Endothelial cell of umbilical vein (primary cell): ENCODE measurements at regions not wholly inside any gene's neighbourhood (a gene's known extent, or its start where the extent isn't known, plus 50 kb on each side); places are given as distances from the start of the nearest gene placed in this dataset.

ENCODE experiments used
- BruUV-seq: library from RNA; stranded (reverse); fragments of 400-500 nt; replicated peaks from 2 replicates; lab custom pipeline; 2021; lab: Mats Ljungman, UMichigan
- CTCF ChIA-PET: fragments of 300-600, 350-600 bp; sonication (Branson Sonifier 250); formaldehyde crosslinking; loops from one replicate; lab custom pipeline; 2021; ENCODE audit warnings: antibody characterized with exemption, inconsistent platforms; lab: Charles Lee
- POLR2A ChIA-PET: fragments of 300-600, 350-600 bp; sonication (Branson Sonifier 250); formaldehyde crosslinking; loops from one replicate; lab custom pipeline; 2021; ENCODE audit warnings: antibody characterized with exemption, inconsistent platforms; lab: Charles Lee
- DNase-seq: peaks from one replicate; pipeline ENCODE4 v3.0.0-alpha.2; 2011; ENCODE audit warnings: low read depth, low spot score
- FAIRE-seq: peaks from 2 replicates; lab custom pipeline; 2011; peaks lifted over from hg19 to GRCh38; lab: Jason Lieb, UNC
- H2AFZ ChIP-seq: 2 replicates; pipeline ENCODE4 v1.6.0; 2012; ENCODE audit warnings: low read depth, low read length, control low read depth, inconsistent platforms
- H3K27ac ChIP-seq: 2 replicates; pipeline ENCODE4 v1.5.1; 2011; ENCODE audit warnings: low read depth, mild to moderate bottlenecking, control low read depth, low read length, moderate library complexity; ENCODE audit not compliant: insufficient read depth
- H3K27me3 ChIP-seq, 2 experiments: 2 replicates each; pipeline versions ENCODE4 v1.6.0 to v1.6.1; 2011; ENCODE audit warnings: low read length in 2 of 2, mixed read lengths in 1 of 2; ENCODE audit not compliant: control insufficient read depth in 2 of 2, insufficient read depth in 2 of 2
- H3K36me3 ChIP-seq, 2 experiments: 2 replicates in 1 of 2; 3 replicates in 1 of 2; pipeline ENCODE4 v1.5.1; 2011; ENCODE audit warnings: low read length in 2 of 2, mild to moderate bottlenecking in 1 of 2, moderate library complexity in 1 of 2; ENCODE audit not compliant: control insufficient read depth in 2 of 2, insufficient read depth in 2 of 2; ENCODE audit errors: extremely low read depth in 1 of 2
- H3K4me1 ChIP-seq: 3 replicates; pipeline ENCODE4 v1.5.1; 2011; ENCODE audit warnings: mild to moderate bottlenecking, low read length; ENCODE audit not compliant: control insufficient read depth, insufficient read depth; ENCODE audit errors: extremely low read depth
- H3K4me2 ChIP-seq: 2 replicates; pipeline ENCODE4 v1.6.1; 2011; ENCODE audit warnings: low read length, control low read depth, mixed read lengths; ENCODE audit not compliant: insufficient read depth
- H3K4me3 ChIP-seq, 3 experiments: fragments of 200-600 bp in 1 of 3; sonication (generic), shearing (Covaris generic) in 1 of 3; replicated peaks in 1 of 3; 2 replicates each; pipeline ENCODE4 v1.5.1; 2011 to 2016; ENCODE audit warnings: control low read depth in 3 of 3, low read length in 3 of 3, mild to moderate bottlenecking in 2 of 3, inconsistent platforms in 1 of 3, low read depth in 1 of 3, moderate library complexity in 1 of 3; ENCODE audit not compliant: insufficient read depth in 1 of 3
- H3K79me2 ChIP-seq: 2 replicates; pipeline ENCODE4 v1.6.0; 2012; ENCODE audit warnings: low read length, inconsistent platforms; ENCODE audit not compliant: control insufficient read depth, insufficient read depth
- H3K9ac ChIP-seq: replicated peaks from 2 replicates; pipeline ENCODE3; 2011; ENCODE audit warnings: low read length, control low read depth; ENCODE audit not compliant: insufficient read depth; ENCODE audit errors: extremely low read depth
- H3K9me1 ChIP-seq: replicated peaks from 3 replicates; pipeline ENCODE4 v1.6.0; 2011; ENCODE audit warnings: mild to moderate bottlenecking, low read length; ENCODE audit not compliant: control insufficient read depth, insufficient read depth; ENCODE audit errors: extremely low read depth
- H3K9me3 ChIP-seq: replicated peaks from 2 replicates; pipeline ENCODE4 v1.5.1; 2012; ENCODE audit warnings: low read length, inconsistent platforms; ENCODE audit not compliant: control insufficient read depth, insufficient read depth
- H4K20me1 ChIP-seq: replicated peaks from 2 replicates; pipeline ENCODE3; 2011; ENCODE audit warnings: mild to moderate bottlenecking, low read length; ENCODE audit not compliant: control insufficient read depth, insufficient read depth; ENCODE audit errors: extremely low read depth
- EZH2 ChIP-seq: IDR thresholded peaks from 2 replicates; pipeline ENCODE4 v1.6.1; 2012; ENCODE audit warnings: borderline replicate concordance, low read depth, mild to moderate bottlenecking, moderate library complexity, low read length, inconsistent platforms; ENCODE audit not compliant: severe bottlenecking
- FOS ChIP-seq: IDR thresholded peaks from 2 replicates; pipeline ENCODE4 v1.6.1; 2011; ENCODE audit warnings: mild to moderate bottlenecking, low read length, moderate library complexity, borderline replicate concordance; ENCODE audit not compliant: insufficient read depth
- GATA2 ChIP-seq: IDR thresholded peaks from 2 replicates; pipeline ENCODE4 v1.7.0; 2011; ENCODE audit warnings: low read depth, mild to moderate bottlenecking, moderate library complexity, mixed read lengths, low read length; ENCODE audit not compliant: insufficient read length, insufficient read depth
- JUN ChIP-seq: IDR thresholded peaks from 2 replicates; pipeline ENCODE4 v1.6.1; 2011; ENCODE audit warnings: borderline replicate concordance, low read depth; ENCODE audit not compliant: insufficient read length, insufficient read depth
- MYC ChIP-seq: IDR thresholded peaks from one replicate; pipeline ENCODE4 v1.6.1; 2011; ENCODE audit warnings: mild to moderate bottlenecking, low read depth, low read length
- POLR2A ChIP-seq: IDR thresholded peaks from 2 replicates; pipeline ENCODE4 v1.6.1; 2012; ENCODE audit warnings: low read depth, mild to moderate bottlenecking, control low read depth, low read length
- POLR2AphosphoS5 ChIP-seq: IDR thresholded peaks from 2 replicates; pipeline ENCODE4 v1.6.1; 2012; ENCODE audit warnings: low read depth, mild to moderate bottlenecking, control low read depth, low read length, moderate library complexity; ENCODE audit not compliant: insufficient read depth
- dilution Hi-C: fragments of 300-500 bp; cut with MboI; formaldehyde crosslinking; loops from one replicate; pipeline ENCODE4 v1.15.0; 2019; ENCODE audit warnings: low sequenced_read_pairs; ENCODE audit not compliant: extremely low pct_ligation_motif_present
- intact Hi-C: fragments of 100-400 bp; cut with micrococcal nuclease; formaldehyde crosslinking; loops from one replicate; pipeline ENCODE4 v1.10.0; 2022
- TF ChIP-seq, protein P1 (sequence below): IDR thresholded peaks from 2 replicates; pipeline ENCODE4 v1.6.1; 2011; ENCODE audit not compliant: insufficient read depth, insufficient read length
- TF ChIP-seq, protein P2 (sequence below), 2 donors: IDR thresholded peaks; 1 replicate in 1 of 2; 2 replicates in 1 of 2; pipeline ENCODE4 v1.5.1; 2011; ENCODE audit warnings: low read length in 2 of 2, mild to moderate bottlenecking in 2 of 2, moderate library complexity in 2 of 2, control low read depth in 1 of 2, inconsistent platforms in 1 of 2, low read depth in 1 of 2; ENCODE audit not compliant: insufficient read depth in 1 of 2; ENCODE audit errors: extremely low read depth in 1 of 2

DNA sequence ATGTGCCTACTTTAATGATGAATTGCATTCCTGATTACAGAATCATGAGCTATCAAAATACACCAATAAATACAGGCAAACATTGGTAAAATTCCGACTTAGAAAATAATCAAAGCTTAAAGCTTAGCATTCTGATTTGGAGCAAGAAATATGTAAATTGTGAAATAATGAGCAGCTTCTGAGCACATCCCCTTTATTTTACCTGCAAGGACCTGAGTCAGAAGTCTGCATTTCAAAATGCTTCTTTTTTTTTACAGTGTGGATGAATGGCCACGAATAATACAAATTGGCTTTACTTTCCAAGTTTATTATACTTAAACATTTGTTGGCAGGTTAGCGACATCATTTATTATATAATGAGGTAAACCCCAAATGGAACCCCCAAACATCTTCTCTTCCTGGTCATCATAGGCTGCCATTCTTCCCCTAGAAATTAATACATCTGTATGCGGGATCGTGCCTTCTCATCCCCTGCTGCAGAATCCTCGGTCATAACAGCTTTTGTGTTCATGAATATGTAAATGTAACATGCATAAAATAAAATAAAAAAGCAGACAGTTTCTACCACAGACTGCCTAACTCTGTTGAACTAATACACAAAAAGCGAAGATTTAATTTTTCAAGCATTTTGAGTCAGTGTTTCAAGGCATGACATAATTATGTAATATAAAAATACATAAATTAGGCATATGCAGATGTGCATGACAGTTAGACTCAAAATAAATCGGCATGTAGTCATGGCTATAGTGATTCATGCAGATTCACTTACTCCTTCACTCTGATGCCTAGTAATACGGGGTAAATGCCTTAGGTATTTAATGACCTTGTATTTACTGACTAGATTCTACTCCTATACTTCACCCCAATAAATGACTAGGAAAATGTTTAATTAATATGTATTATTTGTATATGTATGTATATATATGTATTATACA is 339.7 kb downstream of the USP25 start:
- H2AFZ ChIP-seq = no peak overlapping the region
- H3K9ac ChIP-seq = no peak overlapping the region
- dilution Hi-C loops = no loop called here
- no peaks in the 10 kb centered on the region for H3K9me3 ChIP-seq
- TF ChIP-seq MYC = no peak
- no peak for TF ChIP-seq EZH2
- TF ChIP-seq GATA2 = no peak
- no peak for TF ChIP-seq JUN
- TF ChIP-seq, protein P1, sequence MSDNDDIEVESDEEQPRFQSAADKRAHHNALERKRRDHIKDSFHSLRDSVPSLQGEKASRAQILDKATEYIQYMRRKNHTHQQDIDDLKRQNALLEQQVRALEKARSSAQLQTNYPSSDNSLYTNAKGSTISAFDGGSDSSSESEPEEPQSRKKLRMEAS = no peak
- no peak for TF ChIP-seq POLR2A
- no peak for TF ChIP-seq POLR2AphosphoS5
- TF ChIP-seq FOS = no peak
- TF ChIP-seq, protein P2, sequence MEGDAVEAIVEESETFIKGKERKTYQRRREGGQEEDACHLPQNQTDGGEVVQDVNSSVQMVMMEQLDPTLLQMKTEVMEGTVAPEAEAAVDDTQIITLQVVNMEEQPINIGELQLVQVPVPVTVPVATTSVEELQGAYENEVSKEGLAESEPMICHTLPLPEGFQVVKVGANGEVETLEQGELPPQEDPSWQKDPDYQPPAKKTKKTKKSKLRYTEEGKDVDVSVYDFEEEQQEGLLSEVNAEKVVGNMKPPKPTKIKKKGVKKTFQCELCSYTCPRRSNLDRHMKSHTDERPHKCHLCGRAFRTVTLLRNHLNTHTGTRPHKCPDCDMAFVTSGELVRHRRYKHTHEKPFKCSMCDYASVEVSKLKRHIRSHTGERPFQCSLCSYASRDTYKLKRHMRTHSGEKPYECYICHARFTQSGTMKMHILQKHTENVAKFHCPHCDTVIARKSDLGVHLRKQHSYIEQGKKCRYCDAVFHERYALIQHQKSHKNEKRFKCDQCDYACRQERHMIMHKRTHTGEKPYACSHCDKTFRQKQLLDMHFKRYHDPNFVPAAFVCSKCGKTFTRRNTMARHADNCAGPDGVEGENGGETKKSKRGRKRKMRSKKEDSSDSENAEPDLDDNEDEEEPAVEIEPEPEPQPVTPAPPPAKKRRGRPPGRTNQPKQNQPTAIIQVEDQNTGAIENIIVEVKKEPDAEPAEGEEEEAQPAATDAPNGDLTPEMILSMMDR (IDR thresholded peaks at IDR 0.05; ENCODE audit: extremely low read depth in 1 of 2, insufficient read depth in 1 of 2, low read depth in 1 of 2, low read length in 2 of 2) = no peak
- H3K4me1 ChIP-seq = no peaks in the 10 kb centered on the region
- no peak for DNase-seq
- no peaks in the 10 kb centered on the region for H3K9me1 ChIP-seq
- no peaks in the 10 kb centered on the region for H3K27me3 ChIP-seq
- no peaks in the 10 kb centered on the region for H3K36me3 ChIP-seq
- no peak for FAIRE-seq
- no peaks in the 10 kb centered on the region for H4K20me1 ChIP-seq
- H3K4me3 ChIP-seq = no peak overlapping the region
- CTCF ChIA-PET = interaction anchor here (0.7 to 1.2 kb wide), 4 partner anchors 13 to 94 kb away, joined by 3 to 4 read pairs (median 3); no protein-coding TSS in a partner anchor
- BruUV-seq = no TSS peak
- intact Hi-C loops = no loop called here
- no peak overlapping the region for H3K27ac ChIP-seq
- H3K4me2 ChIP-seq = no peak overlapping the region
- H3K79me2 ChIP-seq = no peaks in the 10 kb centered on the region
- POLR2A ChIA-PET = no interaction called here
